ENCODE measurements at regions not wholly inside any gene's neighbourhood (a gene's known extent, or its start where the extent isn't known, plus 50 kb on each side); places are given as distances from the start of the nearest gene placed in this dataset.
"Not testable (repeated sequence)": the region's sequence is repeated elsewhere in the genome, so short reads cannot be mapped to it uniquely, and the experiment has no call there.

DNA sequence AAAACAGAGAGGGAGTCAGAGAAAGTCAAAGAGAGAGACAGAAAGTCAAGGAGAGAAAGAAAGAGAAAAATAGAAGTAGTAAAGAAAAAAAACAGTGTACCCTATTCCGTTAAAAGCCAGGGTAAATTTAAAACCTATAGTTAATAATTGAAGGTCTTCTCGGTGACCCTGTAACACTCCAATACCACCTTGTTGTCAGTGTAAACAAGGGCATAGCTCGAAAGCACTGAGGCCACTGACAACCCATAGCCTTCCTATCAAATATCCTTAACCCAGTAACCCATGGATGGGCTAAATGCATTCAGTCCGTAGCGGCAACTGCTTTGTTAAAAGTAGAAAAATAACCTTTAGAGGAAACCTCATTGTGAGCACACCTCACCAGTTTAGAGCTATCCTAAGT is 100.4 kb downstream of the ZNF467 start:
- Histone ChIP-seq H3K27ac (no peak overlapping the region), H3K36me3 (no peaks in the 10 kb centered on the region), H3K4me1 (no peaks in the 10 kb centered on the region), H3K9me3 (no peaks in the 10 kb centered on the region), H3K4me3 (no peak overlapping the region), H3K27me3 (no peaks in the 10 kb centered on the region)
- intact Hi-C loops (cut with DNase I) = loop anchor here in 1 of 2 donors (10.0 kb wide), 1 partner anchor 72 kb away; no protein-coding TSS in a partner anchor
- no peak for DNase-seq
- ATAC-seq = no peak
- TF ChIP-seq, protein P1, sequence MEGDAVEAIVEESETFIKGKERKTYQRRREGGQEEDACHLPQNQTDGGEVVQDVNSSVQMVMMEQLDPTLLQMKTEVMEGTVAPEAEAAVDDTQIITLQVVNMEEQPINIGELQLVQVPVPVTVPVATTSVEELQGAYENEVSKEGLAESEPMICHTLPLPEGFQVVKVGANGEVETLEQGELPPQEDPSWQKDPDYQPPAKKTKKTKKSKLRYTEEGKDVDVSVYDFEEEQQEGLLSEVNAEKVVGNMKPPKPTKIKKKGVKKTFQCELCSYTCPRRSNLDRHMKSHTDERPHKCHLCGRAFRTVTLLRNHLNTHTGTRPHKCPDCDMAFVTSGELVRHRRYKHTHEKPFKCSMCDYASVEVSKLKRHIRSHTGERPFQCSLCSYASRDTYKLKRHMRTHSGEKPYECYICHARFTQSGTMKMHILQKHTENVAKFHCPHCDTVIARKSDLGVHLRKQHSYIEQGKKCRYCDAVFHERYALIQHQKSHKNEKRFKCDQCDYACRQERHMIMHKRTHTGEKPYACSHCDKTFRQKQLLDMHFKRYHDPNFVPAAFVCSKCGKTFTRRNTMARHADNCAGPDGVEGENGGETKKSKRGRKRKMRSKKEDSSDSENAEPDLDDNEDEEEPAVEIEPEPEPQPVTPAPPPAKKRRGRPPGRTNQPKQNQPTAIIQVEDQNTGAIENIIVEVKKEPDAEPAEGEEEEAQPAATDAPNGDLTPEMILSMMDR (IDR thresholded peaks at IDR 0.05) = no peak

GRCh38 chr7:149670288-149670687 is 103.1 kb downstream of the ZNF467 start:
- Histone ChIP-seq H3K27me3 (no peaks in the 10 kb centered on the region), H3K4me1 (no peaks in the 10 kb centered on the region), H3K27ac (no peak overlapping the region), H3K9me3 (no peaks in the 10 kb centered on the region), H3K36me3 (no peaks in the 10 kb centered on the region), H3K4me3 (no peak overlapping the region)
- TF ChIP-seq, protein P1 (IDR thresholded peaks at IDR 0.05) = no peak
- DNase-seq (peak in 1 of 4 donors; percentile 76), ATAC-seq (no peak)
- intact Hi-C loops (cut with DNase I) = loop anchor here in 1 of 2 donors (10.0 kb wide), 1 partner anchor 75 kb away; no protein-coding TSS in a partner anchor

DNA sequence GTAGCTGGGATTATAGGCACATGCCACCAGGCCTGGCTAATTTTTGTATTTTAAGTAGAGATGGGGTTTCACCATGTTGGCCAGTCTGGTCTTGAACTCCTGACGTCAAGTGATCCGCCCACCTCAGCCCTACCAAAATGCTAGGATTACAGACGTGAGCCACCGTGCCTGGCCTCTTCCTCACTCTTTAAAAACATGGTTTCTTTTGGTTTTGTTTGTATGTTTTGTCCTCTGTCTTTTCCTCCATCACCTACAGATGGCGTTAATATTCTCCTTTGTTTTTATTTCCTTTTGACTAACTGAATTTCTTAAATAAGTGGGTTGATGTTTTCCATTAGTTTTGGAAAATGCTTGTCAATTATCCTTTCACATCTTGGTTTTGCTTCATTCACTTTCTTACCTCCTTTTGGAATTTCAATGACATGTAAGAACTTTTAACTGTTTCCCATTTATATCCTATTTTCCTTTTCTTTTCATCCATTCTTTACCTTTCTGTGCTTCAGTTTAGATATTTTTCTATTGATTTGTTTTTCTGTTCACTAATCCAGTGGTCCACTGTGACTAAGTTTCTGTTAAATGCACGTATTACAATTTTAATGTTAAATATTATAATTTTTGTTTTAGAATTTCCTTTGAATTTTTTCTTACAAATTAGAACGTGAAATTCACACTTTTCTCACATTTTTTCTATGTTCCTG is 104.1 kb downstream of the ZNF467 start:
- TF ChIP-seq, protein P1 (IDR thresholded peaks at IDR 0.05) = no peak
- no peak overlapping the region for H3K27ac ChIP-seq
- DNase-seq = no peak
- no peaks in the 10 kb centered on the region for H3K4me1 ChIP-seq
- no peak overlapping the region for H3K4me3 ChIP-seq
- no peaks in the 10 kb centered on the region for H3K9me3 ChIP-seq
- no peaks in the 10 kb centered on the region for H3K27me3 ChIP-seq
- intact Hi-C loops (cut with DNase I) = no loop called here
- no peaks in the 10 kb centered on the region for H3K36me3 ChIP-seq
- no peak for ATAC-seq

DNA sequence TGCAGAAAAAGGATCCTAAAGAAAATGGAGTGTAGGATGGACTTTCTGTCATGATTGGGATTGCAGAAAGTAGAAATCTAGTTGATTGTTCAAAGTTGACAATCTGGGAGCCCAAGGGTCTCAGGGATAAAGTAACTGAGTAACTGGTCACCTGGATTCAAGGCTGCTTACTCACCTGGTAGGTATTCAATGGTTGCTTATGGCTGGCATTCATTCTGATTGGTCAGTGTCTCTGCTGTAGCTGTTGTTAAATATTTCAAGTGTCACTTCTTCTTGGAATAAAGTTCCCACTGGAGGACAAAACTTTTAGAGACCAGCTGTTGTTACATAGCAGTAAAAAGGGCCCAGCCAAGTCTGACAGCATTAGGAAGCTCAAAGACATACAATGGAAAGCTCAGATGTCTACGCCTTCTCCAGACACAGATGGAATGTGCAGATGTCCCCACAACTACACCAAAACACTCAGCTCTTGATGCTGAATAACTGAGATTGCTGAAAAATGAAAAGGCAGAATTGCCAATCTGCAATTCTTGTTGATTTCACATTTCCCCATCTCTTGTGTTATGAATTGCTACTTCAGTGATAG is 106.9 kb downstream of the ZNF467 start:
- Histone ChIP-seq H3K4me1 (no peaks in the 10 kb centered on the region), H3K4me3 (no peak overlapping the region), H3K9me3 (no peaks in the 10 kb centered on the region), H3K27ac (no peak overlapping the region), H3K27me3 (peaks cover 0 to 3% of the 10 kb centered on the region in 2 donors), H3K36me3 (no peaks in the 10 kb centered on the region)
- ATAC-seq (peak; percentile 73), DNase-seq (no peak)
- intact Hi-C loops (cut with DNase I) = no loop called here
- TF ChIP-seq, protein P1 (IDR thresholded peaks at IDR 0.05) = no peak

GRCh38 chr7:149665618-149666017 is 107.8 kb downstream of the ZNF467 start:
- not testable (repeated sequence) for ATAC-seq, DNase-seq

More at GRCh38 chr7:149665618-149666017, 107.8 kb downstream of the ZNF467 start:
- H3K36me3 ChIP-seq; H3K9me3 ChIP-seq; H3K4me3 ChIP-seq; intact Hi-C loops (cut with DNase I); H3K27me3 ChIP-seq; H3K4me1 ChIP-seq; H3K27ac ChIP-seq: not testable (repeated sequence)

Data from left lung (tissue), 4 donors.